ENCODE measurements at regions not wholly inside any gene's neighbourhood (a gene's known extent, or its start where the extent isn't known, plus 50 kb on each side); places are given as distances from the start of the nearest gene placed in this dataset.
"Not testable (repeated sequence)": the region's sequence is repeated elsewhere in the genome, so short reads cannot be mapped to it uniquely, and the experiment has no call there.

DNA sequence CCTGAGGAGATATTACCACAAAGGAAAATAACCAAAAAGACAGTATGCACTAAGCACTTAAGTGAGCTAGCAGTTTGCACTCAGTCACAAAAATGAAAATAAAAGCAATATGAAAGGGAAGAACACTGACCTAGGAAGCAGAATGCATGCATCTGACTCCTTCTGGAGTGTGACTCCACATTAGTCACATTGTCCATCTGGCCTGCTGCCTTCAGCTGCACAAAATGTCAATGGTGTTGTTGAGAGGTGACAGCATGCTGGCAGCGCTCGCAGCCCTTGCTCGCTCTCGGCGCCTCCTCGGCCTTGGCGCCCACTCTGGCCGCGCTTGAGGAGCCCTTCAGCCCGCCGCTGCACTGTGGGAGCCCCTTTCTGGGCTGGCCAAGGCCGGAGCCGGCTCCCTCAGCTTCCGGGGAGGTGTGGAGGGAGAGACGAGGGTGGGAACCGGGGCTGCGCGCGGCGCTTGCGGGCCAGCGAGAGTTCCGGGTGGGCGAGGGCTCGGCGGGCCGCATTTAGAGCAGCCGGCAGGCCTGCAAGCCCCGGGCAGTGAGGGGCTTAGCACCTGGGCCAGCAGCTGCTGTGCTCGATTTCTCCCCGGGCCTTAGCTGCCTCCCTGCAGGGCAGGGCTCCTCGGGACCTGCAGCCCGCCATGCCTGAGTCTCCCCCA is 874.8 kb downstream of the RAB28 start:
- H3K4me3 ChIP-seq (ENCODE audit: insufficient read depth, low read depth, low read length, poor library complexity, severe bottlenecking); H3K36me3 ChIP-seq (ENCODE audit: control insufficient read depth, insufficient read depth, low read length); H3K4me1 ChIP-seq (ENCODE audit: control insufficient read depth, insufficient read depth, low read length, poor library complexity, severe bottlenecking); DNase-seq; H3K27me3 ChIP-seq (replicated peaks; ENCODE audit: control insufficient read depth, insufficient read depth, low read length, poor library complexity, severe bottlenecking); H3K27ac ChIP-seq (ENCODE audit: insufficient read depth, low read length, poor library complexity, severe bottlenecking); H3K9me3 ChIP-seq (ENCODE audit: control insufficient read depth, low read length): not testable (repeated sequence)

DNA sequence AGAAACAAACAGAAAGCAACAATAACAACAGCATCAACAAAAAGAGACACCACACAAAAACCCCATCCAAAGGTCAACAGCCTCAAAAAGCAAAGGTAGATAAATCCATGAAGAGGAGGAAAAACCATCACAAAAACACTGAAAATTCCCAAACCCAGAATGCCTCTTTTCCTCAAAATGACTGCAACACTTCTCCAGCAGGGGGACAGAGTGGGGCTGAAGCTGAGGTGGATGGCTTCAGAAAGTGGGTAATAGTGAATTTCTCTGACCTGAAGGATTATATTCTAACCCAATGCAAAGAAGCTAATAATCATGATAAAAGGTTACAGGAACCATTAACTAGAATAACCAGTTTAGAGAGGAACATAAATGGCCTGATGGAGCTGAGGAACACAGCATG is 888.2 kb downstream of the RAB28 start:
- Histone ChIP-seq H3K27ac (ENCODE audit: insufficient read depth, low read length, poor library complexity, severe bottlenecking) (no peak overlapping the region), H3K4me3 (ENCODE audit: insufficient read depth, low read depth, low read length, poor library complexity, severe bottlenecking) (no peak overlapping the region), H3K36me3 (ENCODE audit: control insufficient read depth, insufficient read depth, low read length) (no peaks in the 10 kb centered on the region)

DNA sequence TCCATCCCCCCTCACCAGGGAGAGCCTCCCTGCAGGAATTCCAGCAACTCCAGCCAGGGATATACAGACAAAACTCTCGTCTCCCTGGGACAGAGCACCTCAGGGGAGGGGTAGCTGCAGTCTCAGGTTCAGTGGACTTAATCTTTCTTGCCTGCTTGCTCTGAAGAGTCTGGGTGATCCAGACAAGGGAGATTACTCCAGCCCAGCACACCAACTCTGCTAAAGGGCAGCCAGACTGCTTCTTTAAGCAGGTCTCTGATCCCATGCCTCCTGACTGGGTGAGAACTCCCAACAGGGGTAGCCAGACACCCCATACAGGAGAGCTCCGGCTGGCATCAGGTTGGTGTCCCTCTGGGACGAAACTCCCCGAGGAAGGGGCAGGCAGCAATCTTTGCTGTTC is 888.7 kb downstream of the RAB28 start:
- Histone ChIP-seq H3K4me1 (ENCODE audit: control insufficient read depth, insufficient read depth, low read length, poor library complexity, severe bottlenecking) (no peaks in the 10 kb centered on the region), H3K4me3 (ENCODE audit: insufficient read depth, low read depth, low read length, poor library complexity, severe bottlenecking) (no peak overlapping the region), H3K27me3 (replicated peaks; ENCODE audit: control insufficient read depth, insufficient read depth, low read length, poor library complexity, severe bottlenecking) (no peaks in the 10 kb centered on the region), H3K27ac (ENCODE audit: insufficient read depth, low read length, poor library complexity, severe bottlenecking) (no peak overlapping the region), H3K36me3 (ENCODE audit: control insufficient read depth, insufficient read depth, low read length) (no peaks in the 10 kb centered on the region), H3K9me3 (ENCODE audit: control insufficient read depth, low read length) (no peaks in the 10 kb centered on the region)
- no peak for DNase-seq

More for the DNA sequence above, 888.2 kb downstream of the RAB28 start:
- DNase-seq: no peak
- Histone ChIP-seq H3K9me3 (ENCODE audit: control insufficient read depth, low read length) (no peaks in the 10 kb centered on the region), H3K27me3 (replicated peaks; ENCODE audit: control insufficient read depth, insufficient read depth, low read length, poor library complexity, severe bottlenecking) (no peaks in the 10 kb centered on the region), H3K4me1 (ENCODE audit: control insufficient read depth, insufficient read depth, low read length, poor library complexity, severe bottlenecking) (no peaks in the 10 kb centered on the region)

DNA sequence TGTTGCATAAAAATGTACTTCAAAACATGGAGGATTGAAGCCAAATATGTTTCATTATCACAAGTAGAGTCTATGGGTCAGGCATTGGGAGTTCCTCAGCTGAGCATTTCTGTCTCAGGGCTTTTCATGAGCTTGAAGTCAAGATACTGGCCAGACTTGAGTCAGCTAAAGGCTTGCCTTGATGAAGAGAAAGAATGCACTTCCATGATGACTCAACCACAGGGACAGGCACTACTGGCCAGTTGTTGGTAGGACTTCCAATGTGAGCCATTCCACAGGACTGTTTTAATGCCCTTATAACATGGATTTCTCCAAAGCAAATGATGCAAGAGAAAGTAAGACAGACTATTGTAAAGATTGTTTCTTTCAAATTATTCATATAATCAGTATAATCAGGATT is 895.6 kb downstream of the RAB28 start:
- no peak overlapping the region for H3K4me3 ChIP-seq (ENCODE audit: insufficient read depth, low read depth, low read length, poor library complexity, severe bottlenecking)
- no peak overlapping the region for H3K27ac ChIP-seq (ENCODE audit: insufficient read depth, low read length, poor library complexity, severe bottlenecking)

DNA sequence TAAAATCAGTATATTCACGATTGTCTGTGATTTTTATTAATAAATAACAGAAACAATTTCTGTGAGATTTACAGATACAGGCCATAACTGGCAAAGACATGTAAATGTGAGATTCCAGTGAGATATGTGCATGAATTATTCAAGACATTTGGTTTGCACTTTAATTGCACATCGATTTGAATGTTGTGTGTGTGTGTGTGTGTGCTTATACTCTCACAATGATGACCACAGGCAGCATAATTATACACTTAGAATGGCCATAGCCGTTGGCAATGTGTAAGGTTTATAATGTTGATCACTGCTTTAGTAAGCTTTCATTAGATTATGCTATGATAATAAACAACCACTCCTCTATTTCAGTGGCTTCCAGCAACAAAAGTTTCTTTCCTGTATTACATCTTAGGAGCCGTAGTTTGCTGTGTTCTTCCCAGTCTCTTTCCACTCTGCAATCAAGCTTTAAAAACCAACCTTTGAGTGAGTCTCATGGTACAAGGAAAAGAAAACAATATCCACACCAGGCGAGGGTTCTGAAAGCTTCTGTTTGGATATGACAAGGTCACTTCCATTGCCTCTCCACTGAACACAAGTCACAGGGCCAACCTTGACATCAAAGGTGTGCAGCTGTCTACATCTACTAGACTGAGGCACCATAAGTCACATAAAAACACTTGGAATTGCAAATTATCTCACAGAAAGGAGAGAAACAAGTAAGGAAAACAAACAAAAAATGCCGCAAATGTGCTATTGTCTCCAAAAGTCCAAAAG is 897.7 kb downstream of the RAB28 start:
- Histone ChIP-seq H3K27ac (ENCODE audit: insufficient read depth, low read length, poor library complexity, severe bottlenecking) (no peak overlapping the region), H3K4me3 (ENCODE audit: insufficient read depth, low read depth, low read length, poor library complexity, severe bottlenecking) (no peak overlapping the region), H3K4me1 (ENCODE audit: control insufficient read depth, insufficient read depth, low read length, poor library complexity, severe bottlenecking) (no peaks in the 10 kb centered on the region), H3K36me3 (ENCODE audit: control insufficient read depth, insufficient read depth, low read length) (no peaks in the 10 kb centered on the region), H3K27me3 (replicated peaks; ENCODE audit: control insufficient read depth, insufficient read depth, low read length, poor library complexity, severe bottlenecking) (no peaks in the 10 kb centered on the region), H3K9me3 (ENCODE audit: control insufficient read depth, low read length) (no peaks in the 10 kb centered on the region)
- DNase-seq: no peak

More for the DNA sequence above, 895.6 kb downstream of the RAB28 start:
- Histone ChIP-seq H3K9me3 (ENCODE audit: control insufficient read depth, low read length) (no peaks in the 10 kb centered on the region), H3K36me3 (ENCODE audit: control insufficient read depth, insufficient read depth, low read length) (no peaks in the 10 kb centered on the region), H3K4me1 (ENCODE audit: control insufficient read depth, insufficient read depth, low read length, poor library complexity, severe bottlenecking) (no peaks in the 10 kb centered on the region), H3K27me3 (replicated peaks; ENCODE audit: control insufficient read depth, insufficient read depth, low read length, poor library complexity, severe bottlenecking) (no peaks in the 10 kb centered on the region)
- DNase-seq: no peak

DNA sequence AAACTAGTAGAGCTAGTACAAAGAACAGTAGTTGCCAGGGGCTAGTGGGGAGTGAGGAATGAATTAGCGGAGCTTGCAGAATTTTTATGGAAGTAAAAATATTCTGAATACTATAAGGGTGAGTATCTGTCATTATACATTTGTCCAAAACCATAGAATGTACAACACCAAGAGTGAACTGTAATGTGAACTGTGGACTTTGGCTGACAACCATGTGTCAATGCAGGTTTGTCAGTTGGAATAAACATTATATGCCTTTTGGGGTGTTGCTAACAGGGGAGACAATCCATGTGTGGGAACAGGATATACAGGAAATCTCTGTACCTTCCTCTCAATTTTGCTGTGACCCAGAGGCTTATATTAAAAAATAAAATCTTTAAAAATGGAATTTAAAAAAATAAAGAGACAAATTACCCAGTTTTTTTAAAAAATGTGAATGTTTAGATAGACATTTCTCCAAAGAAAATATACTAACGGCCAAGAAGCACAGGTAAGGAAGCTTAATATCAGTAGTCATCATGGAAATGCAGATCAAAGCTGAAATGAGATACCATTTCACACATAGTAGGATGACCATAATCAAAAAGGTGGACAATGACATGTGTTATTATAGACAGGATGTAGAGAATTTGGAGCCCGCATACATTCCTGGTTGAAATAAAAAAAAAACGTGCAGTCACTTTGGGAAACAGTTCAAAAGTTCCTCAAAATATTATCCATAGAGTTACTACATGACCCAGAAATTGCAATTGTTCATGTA is 899.8 kb downstream of the RAB28 start:
- no peak overlapping the region for H3K27ac ChIP-seq (ENCODE audit: insufficient read depth, low read length, poor library complexity, severe bottlenecking)
- no peak overlapping the region for H3K4me3 ChIP-seq (ENCODE audit: insufficient read depth, low read depth, low read length, poor library complexity, severe bottlenecking)
- H3K9me3 ChIP-seq (ENCODE audit: control insufficient read depth, low read length): no peaks in the 10 kb centered on the region
- no peaks in the 10 kb centered on the region for H3K36me3 ChIP-seq (ENCODE audit: control insufficient read depth, insufficient read depth, low read length)
- H3K4me1 ChIP-seq (ENCODE audit: control insufficient read depth, insufficient read depth, low read length, poor library complexity, severe bottlenecking): no peaks in the 10 kb centered on the region
- no peaks in the 10 kb centered on the region for H3K27me3 ChIP-seq (replicated peaks; ENCODE audit: control insufficient read depth, insufficient read depth, low read length, poor library complexity, severe bottlenecking)
- no peak for DNase-seq

- H3K36me3 ChIP-seq (ENCODE audit: control insufficient read depth, insufficient read depth, low read length): no peaks in the 10 kb centered on the region
Observed at GRCh38 chr4:12583275-12583674, 900.9 kb downstream of the RAB28 start.

DNA sequence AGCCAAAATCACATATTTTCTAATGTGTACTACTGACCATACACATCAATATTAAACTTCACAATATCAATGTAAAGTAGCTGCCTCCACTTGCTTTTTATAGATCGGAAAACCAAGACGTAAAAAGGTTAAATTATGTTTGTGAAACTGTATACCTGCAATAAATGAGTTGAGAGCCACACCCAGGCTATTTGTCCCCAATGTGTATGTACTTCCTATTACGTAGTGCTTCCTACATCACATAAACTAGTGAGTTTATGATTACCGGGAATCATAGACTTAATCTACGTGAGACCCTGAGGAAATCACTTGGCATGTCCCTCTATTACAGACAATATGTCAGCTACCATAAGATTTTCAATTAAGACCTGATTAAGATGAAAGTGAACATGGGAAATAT is 903.4 kb downstream of the RAB28 start:
- no peak for DNase-seq
- H3K4me3 ChIP-seq (ENCODE audit: insufficient read depth, low read depth, low read length, poor library complexity, severe bottlenecking): no peak overlapping the region
- H3K36me3 ChIP-seq (ENCODE audit: control insufficient read depth, insufficient read depth, low read length): no peaks in the 10 kb centered on the region
- no peak overlapping the region for H3K27ac ChIP-seq (ENCODE audit: insufficient read depth, low read length, poor library complexity, severe bottlenecking)
- no peaks in the 10 kb centered on the region for H3K27me3 ChIP-seq (replicated peaks; ENCODE audit: control insufficient read depth, insufficient read depth, low read length, poor library complexity, severe bottlenecking)
- no peaks in the 10 kb centered on the region for H3K4me1 ChIP-seq (ENCODE audit: control insufficient read depth, insufficient read depth, low read length, poor library complexity, severe bottlenecking)
- no peaks in the 10 kb centered on the region for H3K9me3 ChIP-seq (ENCODE audit: control insufficient read depth, low read length)

More at GRCh38 chr4:12583275-12583674, 900.9 kb downstream of the RAB28 start:
- no peak for DNase-seq
- Histone ChIP-seq H3K27me3 (replicated peaks; ENCODE audit: control insufficient read depth, insufficient read depth, low read length, poor library complexity, severe bottlenecking) (no peaks in the 10 kb centered on the region), H3K4me3 (ENCODE audit: insufficient read depth, low read depth, low read length, poor library complexity, severe bottlenecking) (no peak overlapping the region), H3K9me3 (ENCODE audit: control insufficient read depth, low read length) (no peaks in the 10 kb centered on the region), H3K4me1 (ENCODE audit: control insufficient read depth, insufficient read depth, low read length, poor library complexity, severe bottlenecking) (no peaks in the 10 kb centered on the region), H3K27ac (ENCODE audit: insufficient read depth, low read length, poor library complexity, severe bottlenecking) (no peak overlapping the region)

- H3K4me1 ChIP-seq (ENCODE audit: control insufficient read depth, insufficient read depth, low read length, poor library complexity, severe bottlenecking): no peaks in the 10 kb centered on the region
- no peak overlapping the region for H3K4me3 ChIP-seq (ENCODE audit: insufficient read depth, low read depth, low read length, poor library complexity, severe bottlenecking)
- H3K9me3 ChIP-seq (ENCODE audit: control insufficient read depth, low read length): no peaks in the 10 kb centered on the region
- no peak for DNase-seq
- no peak overlapping the region for H3K27ac ChIP-seq (ENCODE audit: insufficient read depth, low read length, poor library complexity, severe bottlenecking)
- no peaks in the 10 kb centered on the region for H3K36me3 ChIP-seq (ENCODE audit: control insufficient read depth, insufficient read depth, low read length)
- H3K27me3 ChIP-seq (replicated peaks; ENCODE audit: control insufficient read depth, insufficient read depth, low read length, poor library complexity, severe bottlenecking): no peaks in the 10 kb centered on the region
Observed at GRCh38 chr4:12579172-12579571, 905.0 kb downstream of the RAB28 start.

GRCh38 chr4:12576409-12576808 is 907.7 kb downstream of the RAB28 start:
- Histone ChIP-seq H3K27me3 (replicated peaks; ENCODE audit: control insufficient read depth, insufficient read depth, low read length, poor library complexity, severe bottlenecking) (no peaks in the 10 kb centered on the region), H3K9me3 (ENCODE audit: control insufficient read depth, low read length) (no peaks in the 10 kb centered on the region), H3K27ac (ENCODE audit: insufficient read depth, low read length, poor library complexity, severe bottlenecking) (no peak overlapping the region), H3K4me3 (ENCODE audit: insufficient read depth, low read depth, low read length, poor library complexity, severe bottlenecking) (no peak overlapping the region), H3K4me1 (ENCODE audit: control insufficient read depth, insufficient read depth, low read length, poor library complexity, severe bottlenecking) (no peaks in the 10 kb centered on the region), H3K36me3 (ENCODE audit: control insufficient read depth, insufficient read depth, low read length) (no peaks in the 10 kb centered on the region)
- DNase-seq: no peak

Data from effector memory CD4-positive, alpha-beta T cell (primary cell).